Loucy (cell line): ENCODE measurements at regions not wholly inside any gene's neighbourhood (a gene's known extent, or its start where the extent isn't known, plus 50 kb on each side); places are given as distances from the start of the nearest gene placed in this dataset.

ENCODE experiments used
- H2AFZ ChIP-seq: fragments of 200-600 bp; sonication (generic); 2 replicates; pipeline ENCODE4 v1.6.0; 2016; ENCODE audit warnings: antibody characterized with exemption, mild to moderate bottlenecking, low read length, moderate library complexity
- H3F3A ChIP-seq: fragments of 200-600 bp; 2 replicates; pipeline ENCODE4 v1.6.0; 2016; ENCODE audit warnings: antibody characterized with exemption, low read depth, mild to moderate bottlenecking
- H3K27me3 ChIP-seq: fragments of 200-600 bp; sonication (generic); 2 replicates; pipeline ENCODE4 v1.6.1; 2014; ENCODE audit warnings: low read length, mild to moderate bottlenecking; ENCODE audit not compliant: insufficient read depth, poor library complexity, severe bottlenecking
- H3K36me3 ChIP-seq: fragments of 200-600 bp; sonication (generic); 2 replicates; pipeline ENCODE4 v1.6.1; 2016; ENCODE audit warnings: low read length; ENCODE audit not compliant: insufficient read depth
- H3K4me1 ChIP-seq: fragments of 200-600 bp; sonication (generic); 2 replicates; pipeline ENCODE4 v1.5.1; 2014; ENCODE audit warnings: low read length, mild to moderate bottlenecking; ENCODE audit not compliant: insufficient read depth, poor library complexity, severe bottlenecking
- H3K4me2 ChIP-seq: fragments of 200-600 bp; sonication (generic); 2 replicates; pipeline ENCODE4 v1.6.0; 2014; ENCODE audit warnings: antibody characterized with exemption, low read length, low read depth, mild to moderate bottlenecking; ENCODE audit not compliant: poor library complexity, severe bottlenecking
- H3K4me3 ChIP-seq: fragments of 200-600 bp; sonication (generic); 2 replicates; pipeline ENCODE4 v1.5.1; 2014; ENCODE audit warnings: low read length, mild to moderate bottlenecking, mixed read lengths; ENCODE audit not compliant: poor library complexity, severe bottlenecking
- H3K79me2 ChIP-seq: fragments of 200-600 bp; sonication (generic); 2 replicates; pipeline ENCODE4 v1.6.1; 2014; ENCODE audit warnings: low read length; ENCODE audit not compliant: insufficient read depth
- H3K9ac ChIP-seq: fragments of 200-600 bp; sonication (generic); 2 replicates; pipeline ENCODE4 v1.6.0; 2014; ENCODE audit warnings: mild to moderate bottlenecking, low read depth, low read length, moderate library complexity; ENCODE audit not compliant: poor library complexity, severe bottlenecking
- H3K9me2 ChIP-seq: fragments of 200-600 bp; sonication (generic); replicated peaks from 2 replicates; pipeline ENCODE4 v1.6.1; 2016; ENCODE audit warnings: low read depth, low read length, mixed read lengths
- H3K9me3 ChIP-seq: fragments of 200-600 bp; sonication (generic); 2 replicates; pipeline ENCODE4 v1.6.1; 2014; ENCODE audit warnings: mild to moderate bottlenecking, antibody characterized with exemption, low read length, low read depth; ENCODE audit not compliant: insufficient read depth
- H4K20me1 ChIP-seq: fragments of 200-600 bp; sonication (generic); 2 replicates; pipeline ENCODE4 v1.6.0; 2014; ENCODE audit warnings: antibody characterized with exemption, low read length, mild to moderate bottlenecking; ENCODE audit not compliant: insufficient read depth, poor library complexity, severe bottlenecking
- EZH2phosphoT487 ChIP-seq: fragments of 200-600 bp; IDR thresholded peaks from 2 replicates; pipeline ENCODE4 v1.6.1; 2018; ENCODE audit warnings: antibody characterized with exemption, mild to moderate bottlenecking, moderate library complexity, borderline replicate concordance
- TF ChIP-seq, protein P1 (sequence below): fragments of 200-600 bp; sonication (generic); conservative IDR thresholded peaks from 2 replicates; pipeline ENCODE4 v1.5.1; 2014; ENCODE audit warnings: mild to moderate bottlenecking, antibody characterized with exemption, low read length

DNA sequence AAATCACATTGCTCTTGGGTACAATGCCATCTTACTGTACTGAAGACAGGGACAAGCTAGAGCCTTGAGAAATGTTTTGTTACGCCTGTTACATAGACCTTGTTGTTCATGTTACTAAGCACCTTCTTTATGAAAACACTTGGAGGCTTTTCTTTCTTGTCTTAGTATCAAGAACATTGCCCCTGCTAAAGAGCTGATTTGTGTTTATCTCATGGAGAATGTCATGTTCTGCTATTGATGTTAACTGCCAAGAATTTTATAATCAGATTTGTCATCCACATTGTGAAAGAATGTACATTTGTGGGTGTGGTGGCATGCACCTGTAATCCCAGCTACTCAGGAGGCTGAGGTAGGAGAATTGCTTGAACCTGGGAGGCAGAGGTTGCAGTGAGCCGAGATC lies 431.3 kb upstream of the MDFIC2 start:
- Histone ChIP-seq H3K9me3 (no peaks in the 10 kb centered on the region), H3K4me1 (no peaks in the 10 kb centered on the region), H3K4me2 (no peak overlapping the region), H3K27me3 (no peaks in the 10 kb centered on the region), H3K79me2 (no peaks in the 10 kb centered on the region), H4K20me1 (no peaks in the 10 kb centered on the region), H2AFZ (no peak overlapping the region), H3F3A (no peaks in the 10 kb centered on the region), H3K4me3 (no peak overlapping the region), H3K36me3 (no peaks in the 10 kb centered on the region), H3K9ac (no peak overlapping the region), H3K9me2 (no peaks in the 10 kb centered on the region)
- no peak for TF ChIP-seq EZH2phosphoT487
- TF ChIP-seq, protein P1, sequence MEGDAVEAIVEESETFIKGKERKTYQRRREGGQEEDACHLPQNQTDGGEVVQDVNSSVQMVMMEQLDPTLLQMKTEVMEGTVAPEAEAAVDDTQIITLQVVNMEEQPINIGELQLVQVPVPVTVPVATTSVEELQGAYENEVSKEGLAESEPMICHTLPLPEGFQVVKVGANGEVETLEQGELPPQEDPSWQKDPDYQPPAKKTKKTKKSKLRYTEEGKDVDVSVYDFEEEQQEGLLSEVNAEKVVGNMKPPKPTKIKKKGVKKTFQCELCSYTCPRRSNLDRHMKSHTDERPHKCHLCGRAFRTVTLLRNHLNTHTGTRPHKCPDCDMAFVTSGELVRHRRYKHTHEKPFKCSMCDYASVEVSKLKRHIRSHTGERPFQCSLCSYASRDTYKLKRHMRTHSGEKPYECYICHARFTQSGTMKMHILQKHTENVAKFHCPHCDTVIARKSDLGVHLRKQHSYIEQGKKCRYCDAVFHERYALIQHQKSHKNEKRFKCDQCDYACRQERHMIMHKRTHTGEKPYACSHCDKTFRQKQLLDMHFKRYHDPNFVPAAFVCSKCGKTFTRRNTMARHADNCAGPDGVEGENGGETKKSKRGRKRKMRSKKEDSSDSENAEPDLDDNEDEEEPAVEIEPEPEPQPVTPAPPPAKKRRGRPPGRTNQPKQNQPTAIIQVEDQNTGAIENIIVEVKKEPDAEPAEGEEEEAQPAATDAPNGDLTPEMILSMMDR: no peak

DNA sequence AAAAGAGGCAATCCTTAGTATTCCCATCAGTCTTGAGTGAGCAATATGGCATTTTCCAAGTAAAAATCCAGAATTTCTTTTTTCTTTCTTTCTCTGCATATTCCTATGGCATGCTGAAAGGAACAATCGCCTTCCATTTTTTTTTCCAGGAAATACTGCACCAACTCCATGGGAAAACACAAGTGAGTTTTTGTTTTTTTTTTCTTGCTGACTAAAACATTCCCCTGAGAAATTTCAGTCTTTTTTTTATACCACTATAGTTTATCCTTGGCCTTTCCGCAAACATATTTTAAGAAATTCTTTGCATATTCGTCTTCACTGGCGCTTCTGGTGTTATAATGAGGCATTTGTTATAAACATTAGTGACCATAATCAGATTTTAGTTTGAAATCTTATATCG lies 429.6 kb upstream of the MDFIC2 start:
- Histone ChIP-seq H2AFZ (no peak overlapping the region; the same call in 1 of the 2 replicates), H3K4me1 (no peaks in the 10 kb centered on the region), H3K9ac (no peak overlapping the region), H3K79me2 (no peaks in the 10 kb centered on the region), H4K20me1 (no peaks in the 10 kb centered on the region), H3K36me3 (no peaks in the 10 kb centered on the region), H3F3A (no peaks in the 10 kb centered on the region), H3K9me2 (no peaks in the 10 kb centered on the region), H3K4me2 (no peak overlapping the region), H3K27me3 (no peaks in the 10 kb centered on the region), H3K4me3 (no peak overlapping the region), H3K9me3 (no peaks in the 10 kb centered on the region)
- TF ChIP-seq, protein P1: no peak
- TF ChIP-seq EZH2phosphoT487: no peak

DNA sequence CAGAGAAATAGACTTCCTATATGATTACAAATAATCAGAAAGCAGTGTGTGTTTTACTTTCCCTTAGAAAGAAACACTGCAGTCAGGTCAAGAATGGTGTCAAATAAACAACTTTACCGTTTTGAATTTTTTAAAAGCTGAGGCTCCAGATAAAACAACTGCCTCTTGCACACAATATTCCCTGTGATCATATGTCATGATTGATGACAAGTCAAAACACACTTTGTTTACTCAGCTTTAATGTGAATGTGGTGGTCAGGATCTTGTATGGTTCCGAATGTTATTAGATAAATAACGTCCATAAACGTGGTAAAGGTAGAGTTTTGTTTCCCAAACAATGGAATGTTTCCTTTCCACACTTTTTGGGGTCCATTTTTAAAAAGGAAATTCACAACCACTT lies 428.4 kb upstream of the MDFIC2 start:
- no peaks in the 10 kb centered on the region for H3K36me3 ChIP-seq
- H3K79me2 ChIP-seq: no peaks in the 10 kb centered on the region
- H3K9me2 ChIP-seq: no peaks in the 10 kb centered on the region
- H3K9ac ChIP-seq: no peak overlapping the region
- no peak overlapping the region for H3K4me3 ChIP-seq
- H3K4me1 ChIP-seq: no peaks in the 10 kb centered on the region
- no peak overlapping the region for H3K4me2 ChIP-seq
- H4K20me1 ChIP-seq: no peaks in the 10 kb centered on the region
- no peaks in the 10 kb centered on the region for H3K9me3 ChIP-seq
- H3K27me3 ChIP-seq: no peaks in the 10 kb centered on the region
- no peak for TF ChIP-seq EZH2phosphoT487
- H2AFZ ChIP-seq: no peak overlapping the region
- H3F3A ChIP-seq: no peaks in the 10 kb centered on the region

DNA sequence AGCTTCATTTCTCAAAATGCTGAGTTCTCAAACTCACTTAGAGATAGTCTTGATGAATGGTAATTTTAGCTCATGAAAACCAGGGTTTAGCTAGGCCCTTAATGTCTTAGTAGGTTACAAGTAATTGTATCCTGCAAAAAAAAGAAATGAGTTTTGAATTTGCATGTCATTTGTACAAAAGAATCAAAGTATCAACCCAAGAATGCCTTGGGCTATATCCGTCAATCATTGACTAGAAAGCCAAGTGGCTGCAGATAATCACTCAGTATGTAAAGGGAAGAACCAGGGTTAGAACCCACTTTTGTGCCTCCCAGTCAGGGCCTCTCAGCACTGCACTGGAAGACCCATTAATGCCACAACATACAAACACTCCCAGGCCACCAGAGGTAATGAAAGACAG lies 427.6 kb upstream of the MDFIC2 start:
- no peak overlapping the region for H3K9ac ChIP-seq
- H3F3A ChIP-seq: no peaks in the 10 kb centered on the region
- no peaks in the 10 kb centered on the region for H3K36me3 ChIP-seq
- no peaks in the 10 kb centered on the region for H3K79me2 ChIP-seq
- no peak overlapping the region for H3K4me3 ChIP-seq
- TF ChIP-seq, protein P1: no peak
- TF ChIP-seq EZH2phosphoT487: no peak
- H4K20me1 ChIP-seq: no peaks in the 10 kb centered on the region
- no peaks in the 10 kb centered on the region for H3K27me3 ChIP-seq
- H3K9me2 ChIP-seq: no peaks in the 10 kb centered on the region
- H3K4me1 ChIP-seq: no peaks in the 10 kb centered on the region
- no peak overlapping the region for H2AFZ ChIP-seq
- H3K9me3 ChIP-seq: no peaks in the 10 kb centered on the region
- H3K4me2 ChIP-seq: no peak overlapping the region
